ENCODE measurements at regions not wholly inside any gene's neighbourhood (a gene's known extent, or its start where the extent isn't known, plus 50 kb on each side); places are given as distances from the start of the nearest gene placed in this dataset.

- H3K9me3 Mint-ChIP-seq (ENCODE audit: unreplicated experiment) = no peaks in the 10 kb centered on the region
- Histone ChIP-seq H3K4me1 (ENCODE audit: insufficient read depth, low read length) (peaks cover 4% of the 10 kb centered on the region), H3K36me3 (ENCODE audit: insufficient read depth, low read length) (no peaks in the 10 kb centered on the region), H3K27ac (ENCODE audit: low read depth, low read length) (no peak overlapping the region), H3K4me3 (ENCODE audit: insufficient read depth, low read depth, low read length) (no peak overlapping the region), H3K4me2 (ENCODE audit: low read length) (no peak overlapping the region), H4K20me1 (ENCODE audit: insufficient read depth, low read length) (no peaks in the 10 kb centered on the region), H3K79me2 (ENCODE audit: insufficient read depth, low read length) (no peaks in the 10 kb centered on the region), H2AFZ (ENCODE audit: low read depth, low read length) (no peak overlapping the region), H3K9me3 (ENCODE audit: insufficient read depth, low read depth, low read length) (no peaks in the 10 kb centered on the region), H3K27me3 (ENCODE audit: insufficient read depth, low read length) (no peaks in the 10 kb centered on the region), H3K9ac (ENCODE audit: low read length) (no peak overlapping the region)
- no peak overlapping the region for H3K27ac Mint-ChIP-seq (ENCODE audit: unreplicated experiment)
- FAIRE-seq = no peak
- TF ChIP-seq EZH2 (IDR thresholded peaks at IDR 0.05; ENCODE audit: insufficient read depth, low read length) = no peak
- no peak for TF ChIP-seq CTCF (IDR thresholded peaks at IDR 0.05; ENCODE audit: insufficient read depth, low read depth, low read length)
- no peaks in the 10 kb centered on the region for H3K36me3 Mint-ChIP-seq (ENCODE audit: low read depth, unreplicated experiment)
- no peaks in the 10 kb centered on the region for H3K27me3 Mint-ChIP-seq (ENCODE audit: low read depth, unreplicated experiment)
- peaks cover 4% of the 10 kb centered on the region for H3K4me1 Mint-ChIP-seq (ENCODE audit: low read depth, unreplicated experiment)
- no peak overlapping the region for H3K4me3 Mint-ChIP-seq (ENCODE audit: unreplicated experiment)
- DNase-seq (ENCODE audit: low read depth) = no peak
Observed at GRCh38 chr5:82734347-82734746, 342.8 kb downstream of the TMEM167A start.

DNA sequence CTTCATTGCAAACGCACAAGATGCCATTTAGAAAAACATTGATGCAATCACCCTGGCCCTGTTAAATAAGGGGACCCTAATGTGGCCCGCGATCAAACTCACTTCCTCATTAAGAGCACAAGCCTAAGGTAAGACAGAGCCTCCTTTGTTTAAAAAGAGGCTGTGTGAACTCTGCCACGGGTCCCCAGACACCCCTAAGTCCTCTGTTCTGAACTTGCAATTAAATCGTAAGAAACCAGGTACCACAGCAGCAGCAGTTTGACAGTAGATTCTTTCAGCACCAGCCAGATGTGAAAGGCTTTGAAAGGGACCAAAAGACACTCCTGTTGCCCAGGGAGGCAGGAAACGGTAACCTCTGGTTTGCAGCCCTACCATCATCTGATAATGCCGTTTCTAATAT lies 346.3 kb downstream of the TMEM167A start:
- Mint-ChIP-seq H3K27ac (ENCODE audit: unreplicated experiment) (no peak overlapping the region), H3K9me3 (ENCODE audit: unreplicated experiment) (peaks cover 3% of the 10 kb centered on the region), H3K4me1 (ENCODE audit: low read depth, unreplicated experiment) (peaks cover 4% of the 10 kb centered on the region), H3K36me3 (ENCODE audit: low read depth, unreplicated experiment) (no peaks in the 10 kb centered on the region), H3K27me3 (ENCODE audit: low read depth, unreplicated experiment) (no peaks in the 10 kb centered on the region), H3K4me3 (ENCODE audit: unreplicated experiment) (no peak overlapping the region)
- DNase-seq (ENCODE audit: low read depth) = no peak
- Histone ChIP-seq H4K20me1 (ENCODE audit: insufficient read depth, low read length) (no peaks in the 10 kb centered on the region), H3K4me3 (ENCODE audit: insufficient read depth, low read depth, low read length) (no peak overlapping the region), H3K4me2 (ENCODE audit: low read length) (no peak overlapping the region), H3K27ac (ENCODE audit: low read depth, low read length) (no peak overlapping the region), H3K79me2 (ENCODE audit: insufficient read depth, low read length) (no peaks in the 10 kb centered on the region), H3K9ac (ENCODE audit: low read length) (no peak overlapping the region), H3K36me3 (ENCODE audit: insufficient read depth, low read length) (no peaks in the 10 kb centered on the region), H3K9me3 (ENCODE audit: insufficient read depth, low read depth, low read length) (no peaks in the 10 kb centered on the region), H3K27me3 (ENCODE audit: insufficient read depth, low read length) (no peaks in the 10 kb centered on the region), H2AFZ (ENCODE audit: low read depth, low read length) (no peak overlapping the region), H3K4me1 (ENCODE audit: insufficient read depth, low read length) (peaks cover 4% of the 10 kb centered on the region)
- TF ChIP-seq CTCF (IDR thresholded peaks at IDR 0.05; ENCODE audit: insufficient read depth, low read depth, low read length) = no peak
- no peak for TF ChIP-seq EZH2 (IDR thresholded peaks at IDR 0.05; ENCODE audit: insufficient read depth, low read length)
- FAIRE-seq = no peak

DNA sequence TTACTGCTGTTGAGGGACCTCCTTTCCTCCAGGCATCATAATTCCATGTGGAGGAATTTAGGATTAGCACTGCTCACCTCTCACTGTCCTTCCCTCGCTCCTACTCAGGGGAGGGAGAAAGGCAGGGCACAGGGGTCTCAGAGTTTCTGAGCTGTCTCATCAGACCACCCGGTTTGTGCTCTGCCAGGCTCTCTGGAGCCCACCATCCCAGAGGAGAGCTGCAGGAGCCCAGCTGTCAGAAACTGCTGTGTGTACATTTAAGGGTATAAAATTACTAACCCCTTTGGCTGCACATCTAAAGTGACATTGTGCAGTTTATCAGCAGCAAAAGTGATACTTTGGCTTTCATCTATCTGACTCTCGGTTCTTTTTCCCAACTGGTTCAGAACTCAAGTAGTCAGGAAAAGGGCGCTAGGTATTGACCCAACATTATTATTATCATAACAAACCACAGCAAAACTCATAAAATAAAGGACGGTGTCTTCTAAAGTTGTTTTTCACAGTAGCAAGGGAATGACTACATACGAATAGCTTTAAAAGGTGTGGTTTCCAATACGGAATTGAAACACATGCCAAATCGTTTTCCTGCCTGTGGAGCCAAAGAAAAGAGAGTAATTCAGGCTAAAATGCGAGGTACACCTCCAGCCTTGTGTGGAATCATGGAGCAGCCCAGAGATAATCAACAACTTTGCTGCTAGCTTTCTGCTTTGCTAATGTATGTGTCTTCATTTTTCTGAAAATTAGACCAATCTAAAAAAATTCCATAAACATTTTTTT lies 348.1 kb downstream of the TMEM167A start:
- H3K36me3 ChIP-seq (ENCODE audit: insufficient read depth, low read length) = no peaks in the 10 kb centered on the region
- H3K9me3 Mint-ChIP-seq (ENCODE audit: unreplicated experiment) = peaks cover 3% of the 10 kb centered on the region
- H4K20me1 ChIP-seq (ENCODE audit: insufficient read depth, low read length) = no peaks in the 10 kb centered on the region
- H3K4me3 ChIP-seq (ENCODE audit: insufficient read depth, low read depth, low read length) = no peak overlapping the region
- H3K27ac Mint-ChIP-seq (ENCODE audit: unreplicated experiment) = no peak overlapping the region
- no peak overlapping the region for H3K4me3 Mint-ChIP-seq (ENCODE audit: unreplicated experiment)
- no peaks in the 10 kb centered on the region for H3K4me1 Mint-ChIP-seq (ENCODE audit: low read depth, unreplicated experiment)
- no peaks in the 10 kb centered on the region for H3K79me2 ChIP-seq (ENCODE audit: insufficient read depth, low read length)
- no peak overlapping the region for H2AFZ ChIP-seq (ENCODE audit: low read depth, low read length)
- H3K9ac ChIP-seq (ENCODE audit: low read length) = no peak overlapping the region
- H3K4me1 ChIP-seq (ENCODE audit: insufficient read depth, low read length) = no peaks in the 10 kb centered on the region
- H3K36me3 Mint-ChIP-seq (ENCODE audit: low read depth, unreplicated experiment) = no peaks in the 10 kb centered on the region
- no peak overlapping the region for H3K27ac ChIP-seq (ENCODE audit: low read depth, low read length)
- H3K4me2 ChIP-seq (ENCODE audit: low read length) = no peak overlapping the region
- H3K9me3 ChIP-seq (ENCODE audit: insufficient read depth, low read depth, low read length) = no peaks in the 10 kb centered on the region
- no peak for FAIRE-seq
- no peaks in the 10 kb centered on the region for H3K27me3 Mint-ChIP-seq (ENCODE audit: low read depth, unreplicated experiment)
- no peak for TF ChIP-seq CTCF (IDR thresholded peaks at IDR 0.05; ENCODE audit: insufficient read depth, low read depth, low read length)
- H3K27me3 ChIP-seq (ENCODE audit: insufficient read depth, low read length) = no peaks in the 10 kb centered on the region
- no peak for DNase-seq (ENCODE audit: low read depth)
